ENCODE measurements at regions not wholly inside any gene's neighbourhood (a gene's known extent, or its start where the extent isn't known, plus 50 kb on each side); places are given as distances from the start of the nearest gene placed in this dataset.

- Mint-ChIP-seq H3K9me3 (no peaks in the 10 kb centered on the region), H3K27me3 (no peaks in the 10 kb centered on the region), H3K36me3 (ENCODE audit: low read depth) (no peaks in the 10 kb centered on the region), H3K27ac (no peak overlapping the region), H3K4me1 (ENCODE audit: low read depth) (peaks cover 28% of the 10 kb centered on the region), H3K4me3 (no peak overlapping the region)
- intact Hi-C loops (cut with micrococcal nuclease): no loop called here
- ATAC-seq: no peak
- ChIA-PET POLR2A (no interaction called here), CTCF (interaction anchor here (1.3 kb wide), 1 partner anchor 12 kb away, joined by 3 read pairs; no protein-coding TSS in a partner anchor)
- no peak for TF ChIP-seq CTCF (IDR thresholded peaks at IDR 0.05)
- no peak for DNase-seq
Measured at GRCh38 chrX:39171686-39172085, 370.4 kb downstream of the MID1IP1 start.

- no peak for TF ChIP-seq CTCF (IDR thresholded peaks at IDR 0.05)
- ATAC-seq: no peak
- Mint-ChIP-seq H3K4me3 (peak overlapping the region; percentile 49), H3K4me1 (ENCODE audit: low read depth) (peaks cover 22% of the 10 kb centered on the region), H3K36me3 (ENCODE audit: low read depth) (no peaks in the 10 kb centered on the region), H3K27ac (peak overlapping the region; percentile 84), H3K27me3 (no peaks in the 10 kb centered on the region), H3K9me3 (no peaks in the 10 kb centered on the region)
- ChIA-PET CTCF (interaction anchor here (1.1 kb wide), 1 partner anchor 11 kb away, joined by 6 read pairs; no protein-coding TSS in a partner anchor), POLR2A (interaction anchor here (0.9 kb wide), 1 partner anchor 10 kb away, joined by 3 read pairs; no protein-coding TSS in a partner anchor)
- no peak for DNase-seq
- intact Hi-C loops (cut with micrococcal nuclease): no loop called here
Measured at GRCh38 chrX:39174241-39174771, 373.0 kb downstream of the MID1IP1 start.

- Mint-ChIP-seq H3K4me3 (peak overlapping the region; percentile 49), H3K27me3 (no peaks in the 10 kb centered on the region), H3K27ac (peak overlapping the region; percentile 84), H3K36me3 (ENCODE audit: low read depth) (no peaks in the 10 kb centered on the region), H3K4me1 (ENCODE audit: low read depth) (peaks cover 22% of the 10 kb centered on the region), H3K9me3 (no peaks in the 10 kb centered on the region)
- CTCF ChIA-PET: interaction anchor here (1.1 kb wide), 1 partner anchor 12 kb away, joined by 6 read pairs; no protein-coding TSS in a partner anchor
- intact Hi-C loops (cut with micrococcal nuclease): no loop called here
- TF ChIP-seq CTCF (IDR thresholded peaks at IDR 0.05): no peak
- DNase-seq (peak; percentile 67), ATAC-seq (peak; percentile 82)
- POLR2A ChIA-PET: interaction anchor here (0.6 to 0.9 kb wide), 3 partner anchors 11 to 169 kb away, joined by 3 to 4 read pairs (median 3); no protein-coding TSS in a partner anchor
Measured at GRCh38 chrX:39174772-39175417, 373.6 kb downstream of the MID1IP1 start.

GRCh38 chrX:39175418-39176057 lies 374.3 kb downstream of the MID1IP1 start:
- no peaks in the 10 kb centered on the region for H3K36me3 Mint-ChIP-seq (ENCODE audit: low read depth)
- no peak for TF ChIP-seq CTCF (IDR thresholded peaks at IDR 0.05)
- H3K27ac Mint-ChIP-seq: peak overlapping the region; percentile 84
- ChIA-PET POLR2A (interaction anchor here (0.6 to 0.9 kb wide), 3 partner anchors 12 to 169 kb away, joined by 3 to 4 read pairs (median 3); no protein-coding TSS in a partner anchor), CTCF (interaction anchor here (1.1 kb wide), 1 partner anchor 12 kb away, joined by 6 read pairs; no protein-coding TSS in a partner anchor)
- peaks cover 22% of the 10 kb centered on the region for H3K4me1 Mint-ChIP-seq (ENCODE audit: low read depth)
- no peak for ATAC-seq
- intact Hi-C loops (cut with micrococcal nuclease): no loop called here
- H3K9me3 Mint-ChIP-seq: no peaks in the 10 kb centered on the region
- H3K27me3 Mint-ChIP-seq: no peaks in the 10 kb centered on the region
- no peak for DNase-seq
- peak overlapping the region; percentile 49 for H3K4me3 Mint-ChIP-seq
